ENCODE measurements at regions not wholly inside any gene's neighbourhood (a gene's known extent, or its start where the extent isn't known, plus 50 kb on each side); places are given as distances from the start of the nearest gene placed in this dataset.

DNA sequence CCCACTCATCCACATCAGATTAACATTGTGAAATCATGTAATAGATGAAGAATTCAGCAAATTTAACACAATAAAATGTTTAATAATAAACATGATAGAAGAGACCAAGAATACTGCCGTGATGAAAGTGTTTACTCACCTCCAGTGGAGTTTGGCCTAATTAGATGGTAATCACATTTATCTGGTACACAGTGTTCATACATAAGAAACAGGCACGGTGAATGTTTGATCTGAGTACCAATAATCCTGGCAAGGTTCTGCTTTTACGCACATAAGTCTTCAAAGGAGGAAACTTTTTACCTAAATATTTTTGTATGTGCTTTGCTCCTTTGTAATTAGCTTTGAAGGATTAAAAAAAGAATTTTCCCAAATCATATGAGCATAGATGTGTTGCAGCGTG is 122.5 kb downstream of the IRS1 start:
- no peaks in the 10 kb centered on the region for H3K4me1 ChIP-seq (ENCODE audit: insufficient read depth)

More for the DNA sequence above, 122.5 kb downstream of the IRS1 start:
- Mint-ChIP-seq H3K4me3 (no peak overlapping the region), H3K27ac (no peak overlapping the region), H3K9me3 (no peaks in the 10 kb centered on the region; the same call in 2 of the 3 replicates), H3K36me3 (ENCODE audit: low read depth) (no peaks in the 10 kb centered on the region), H3K27me3 (ENCODE audit: insufficient read depth, low read depth, poor library complexity) (peaks cover 2% of the 10 kb centered on the region), H3K4me1 (no peaks in the 10 kb centered on the region; the same call in 2 of the 3 replicates)
- DNase-seq (ENCODE audit: low spot score) (no peak), ATAC-seq (no peak)
- H3K9me2 ChIP-seq (ENCODE audit: insufficient read depth) = 0 out of 2 replicates have a peak, but pooled peaks cover 3% of the 10 kb centered on the region
- H3F3A ChIP-seq (replicated peaks; ENCODE audit: low read depth) = no peaks in the 10 kb centered on the region
- no peak overlapping the region for H2AFZ ChIP-seq
- H3K79me2 ChIP-seq (replicated peaks; ENCODE audit: insufficient read depth) = no peaks in the 10 kb centered on the region
- H3K4me2 ChIP-seq = no peak overlapping the region
- H4K20me1 ChIP-seq (replicated peaks; ENCODE audit: insufficient read depth) = no peaks in the 10 kb centered on the region
- H3K36me3 ChIP-seq (ENCODE audit: insufficient read depth) = no peaks in the 10 kb centered on the region
- H3K27me3 ChIP-seq (ENCODE audit: insufficient read depth) = no peaks in the 10 kb centered on the region
- H3K27ac ChIP-seq (ENCODE audit: low read depth) = no peak overlapping the region
- TF ChIP-seq POLR2AphosphoS5 (IDR thresholded peaks at IDR 0.05; ENCODE audit: low read depth) = no peak
- TF ChIP-seq, protein P1, sequence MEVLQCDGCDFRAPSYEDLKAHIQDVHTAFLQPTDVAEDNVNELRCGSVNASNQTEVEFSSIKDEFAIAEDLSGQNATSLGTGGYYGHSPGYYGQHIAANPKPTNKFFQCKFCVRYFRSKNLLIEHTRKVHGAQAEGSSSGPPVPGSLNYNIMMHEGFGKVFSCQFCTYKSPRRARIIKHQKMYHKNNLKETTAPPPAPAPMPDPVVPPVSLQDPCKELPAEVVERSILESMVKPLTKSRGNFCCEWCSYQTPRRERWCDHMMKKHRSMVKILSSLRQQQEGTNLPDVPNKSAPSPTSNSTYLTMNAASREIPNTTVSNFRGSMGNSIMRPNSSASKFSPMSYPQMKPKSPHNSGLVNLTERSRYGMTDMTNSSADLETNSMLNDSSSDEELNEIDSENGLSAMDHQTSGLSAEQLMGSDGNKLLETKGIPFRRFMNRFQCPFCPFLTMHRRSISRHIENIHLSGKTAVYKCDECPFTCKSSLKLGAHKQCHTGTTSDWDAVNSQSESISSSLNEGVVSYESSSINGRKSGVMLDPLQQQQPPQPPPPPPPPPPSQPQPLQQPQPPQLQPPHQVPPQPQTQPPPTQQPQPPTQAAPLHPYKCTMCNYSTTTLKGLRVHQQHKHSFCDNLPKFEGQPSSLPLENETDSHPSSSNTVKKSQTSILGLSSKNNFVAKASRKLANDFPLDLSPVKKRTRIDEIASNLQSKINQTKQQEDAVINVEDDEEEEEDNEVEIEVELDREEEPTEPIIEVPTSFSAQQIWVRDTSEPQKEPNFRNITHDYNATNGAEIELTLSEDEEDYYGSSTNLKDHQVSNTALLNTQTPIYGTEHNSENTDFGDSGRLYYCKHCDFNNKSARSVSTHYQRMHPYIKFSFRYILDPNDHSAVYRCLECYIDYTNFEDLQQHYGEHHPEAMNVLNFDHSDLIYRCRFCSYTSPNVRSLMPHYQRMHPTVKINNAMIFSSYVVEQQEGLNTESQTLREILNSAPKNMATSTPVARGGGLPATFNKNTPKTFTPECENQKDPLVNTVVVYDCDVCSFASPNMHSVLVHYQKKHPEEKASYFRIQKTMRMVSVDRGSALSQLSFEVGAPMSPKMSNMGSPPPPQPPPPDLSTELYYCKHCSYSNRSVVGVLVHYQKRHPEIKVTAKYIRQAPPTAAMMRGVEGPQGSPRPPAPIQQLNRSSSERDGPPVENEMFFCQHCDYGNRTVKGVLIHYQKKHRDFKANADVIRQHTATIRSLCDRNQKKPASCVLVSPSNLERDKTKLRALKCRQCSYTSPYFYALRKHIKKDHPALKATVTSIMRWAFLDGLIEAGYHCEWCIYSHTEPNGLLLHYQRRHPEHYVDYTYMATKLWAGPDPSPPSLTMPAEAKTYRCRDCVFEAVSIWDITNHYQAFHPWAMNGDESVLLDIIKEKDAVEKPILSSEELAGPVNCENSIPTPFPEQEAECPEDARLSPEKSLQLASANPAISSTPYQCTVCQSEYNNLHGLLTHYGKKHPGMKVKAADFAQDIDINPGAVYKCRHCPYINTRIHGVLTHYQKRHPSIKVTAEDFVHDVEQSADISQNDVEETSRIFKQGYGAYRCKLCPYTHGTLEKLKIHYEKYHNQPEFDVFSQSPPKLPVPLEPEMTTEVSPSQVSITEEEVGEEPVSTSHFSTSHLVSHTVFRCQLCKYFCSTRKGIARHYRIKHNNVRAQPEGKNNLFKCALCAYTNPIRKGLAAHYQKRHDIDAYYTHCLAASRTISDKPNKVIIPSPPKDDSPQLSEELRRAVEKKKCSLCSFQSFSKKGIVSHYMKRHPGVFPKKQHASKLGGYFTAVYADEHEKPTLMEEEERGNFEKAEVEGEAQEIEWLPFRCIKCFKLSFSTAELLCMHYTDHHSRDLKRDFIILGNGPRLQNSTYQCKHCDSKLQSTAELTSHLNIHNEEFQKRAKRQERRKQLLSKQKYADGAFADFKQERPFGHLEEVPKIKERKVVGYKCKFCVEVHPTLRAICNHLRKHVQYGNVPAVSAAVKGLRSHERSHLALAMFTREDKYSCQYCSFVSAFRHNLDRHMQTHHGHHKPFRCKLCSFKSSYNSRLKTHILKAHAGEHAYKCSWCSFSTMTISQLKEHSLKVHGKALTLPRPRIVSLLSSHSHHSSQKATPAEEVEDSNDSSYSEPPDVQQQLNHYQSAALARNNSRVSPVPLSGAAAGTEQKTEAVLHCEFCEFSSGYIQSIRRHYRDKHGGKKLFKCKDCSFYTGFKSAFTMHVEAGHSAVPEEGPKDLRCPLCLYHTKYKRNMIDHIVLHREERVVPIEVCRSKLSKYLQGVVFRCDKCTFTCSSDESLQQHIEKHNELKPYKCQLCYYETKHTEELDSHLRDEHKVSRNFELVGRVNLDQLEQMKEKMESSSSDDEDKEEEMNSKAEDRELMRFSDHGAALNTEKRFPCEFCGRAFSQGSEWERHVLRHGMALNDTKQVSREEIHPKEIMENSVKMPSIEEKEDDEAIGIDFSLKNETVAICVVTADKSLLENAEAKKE (CRISPR knock-in tag; IDR thresholded peaks at IDR 0.05) = no peak
- no peak for TF ChIP-seq CREB1 (CRISPR knock-in tag; IDR thresholded peaks at IDR 0.05; ENCODE audit: low read depth)
- TF ChIP-seq STAT1 (IDR thresholded peaks at IDR 0.05; ENCODE audit: unreplicated experiment) = no peak
- no peak for TF ChIP-seq JUNB (IDR thresholded peaks at IDR 0.05; ENCODE audit: unreplicated experiment)
- TF ChIP-seq, protein P2, sequence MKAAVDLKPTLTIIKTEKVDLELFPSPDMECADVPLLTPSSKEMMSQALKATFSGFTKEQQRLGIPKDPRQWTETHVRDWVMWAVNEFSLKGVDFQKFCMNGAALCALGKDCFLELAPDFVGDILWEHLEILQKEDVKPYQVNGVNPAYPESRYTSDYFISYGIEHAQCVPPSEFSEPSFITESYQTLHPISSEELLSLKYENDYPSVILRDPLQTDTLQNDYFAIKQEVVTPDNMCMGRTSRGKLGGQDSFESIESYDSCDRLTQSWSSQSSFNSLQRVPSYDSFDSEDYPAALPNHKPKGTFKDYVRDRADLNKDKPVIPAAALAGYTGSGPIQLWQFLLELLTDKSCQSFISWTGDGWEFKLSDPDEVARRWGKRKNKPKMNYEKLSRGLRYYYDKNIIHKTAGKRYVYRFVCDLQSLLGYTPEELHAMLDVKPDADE (IDR thresholded peaks at IDR 0.05) = no peak
- no peak for TF ChIP-seq ZNF331 (CRISPR knock-in tag; IDR thresholded peaks at IDR 0.05; ENCODE audit: low read depth)
- TF ChIP-seq, protein P3, sequence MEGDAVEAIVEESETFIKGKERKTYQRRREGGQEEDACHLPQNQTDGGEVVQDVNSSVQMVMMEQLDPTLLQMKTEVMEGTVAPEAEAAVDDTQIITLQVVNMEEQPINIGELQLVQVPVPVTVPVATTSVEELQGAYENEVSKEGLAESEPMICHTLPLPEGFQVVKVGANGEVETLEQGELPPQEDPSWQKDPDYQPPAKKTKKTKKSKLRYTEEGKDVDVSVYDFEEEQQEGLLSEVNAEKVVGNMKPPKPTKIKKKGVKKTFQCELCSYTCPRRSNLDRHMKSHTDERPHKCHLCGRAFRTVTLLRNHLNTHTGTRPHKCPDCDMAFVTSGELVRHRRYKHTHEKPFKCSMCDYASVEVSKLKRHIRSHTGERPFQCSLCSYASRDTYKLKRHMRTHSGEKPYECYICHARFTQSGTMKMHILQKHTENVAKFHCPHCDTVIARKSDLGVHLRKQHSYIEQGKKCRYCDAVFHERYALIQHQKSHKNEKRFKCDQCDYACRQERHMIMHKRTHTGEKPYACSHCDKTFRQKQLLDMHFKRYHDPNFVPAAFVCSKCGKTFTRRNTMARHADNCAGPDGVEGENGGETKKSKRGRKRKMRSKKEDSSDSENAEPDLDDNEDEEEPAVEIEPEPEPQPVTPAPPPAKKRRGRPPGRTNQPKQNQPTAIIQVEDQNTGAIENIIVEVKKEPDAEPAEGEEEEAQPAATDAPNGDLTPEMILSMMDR (conservative IDR thresholded peaks at IDR 0.05; ENCODE audit: low read depth in 2 of 2) = no peak
- TF ChIP-seq EZH2 (IDR thresholded peaks at IDR 0.05; ENCODE audit: low read depth, unreplicated experiment) = no peak
- no peak for TF ChIP-seq NANOG (IDR thresholded peaks at IDR 0.05; ENCODE audit: borderline replicate concordance)
- TF ChIP-seq, protein P4, sequence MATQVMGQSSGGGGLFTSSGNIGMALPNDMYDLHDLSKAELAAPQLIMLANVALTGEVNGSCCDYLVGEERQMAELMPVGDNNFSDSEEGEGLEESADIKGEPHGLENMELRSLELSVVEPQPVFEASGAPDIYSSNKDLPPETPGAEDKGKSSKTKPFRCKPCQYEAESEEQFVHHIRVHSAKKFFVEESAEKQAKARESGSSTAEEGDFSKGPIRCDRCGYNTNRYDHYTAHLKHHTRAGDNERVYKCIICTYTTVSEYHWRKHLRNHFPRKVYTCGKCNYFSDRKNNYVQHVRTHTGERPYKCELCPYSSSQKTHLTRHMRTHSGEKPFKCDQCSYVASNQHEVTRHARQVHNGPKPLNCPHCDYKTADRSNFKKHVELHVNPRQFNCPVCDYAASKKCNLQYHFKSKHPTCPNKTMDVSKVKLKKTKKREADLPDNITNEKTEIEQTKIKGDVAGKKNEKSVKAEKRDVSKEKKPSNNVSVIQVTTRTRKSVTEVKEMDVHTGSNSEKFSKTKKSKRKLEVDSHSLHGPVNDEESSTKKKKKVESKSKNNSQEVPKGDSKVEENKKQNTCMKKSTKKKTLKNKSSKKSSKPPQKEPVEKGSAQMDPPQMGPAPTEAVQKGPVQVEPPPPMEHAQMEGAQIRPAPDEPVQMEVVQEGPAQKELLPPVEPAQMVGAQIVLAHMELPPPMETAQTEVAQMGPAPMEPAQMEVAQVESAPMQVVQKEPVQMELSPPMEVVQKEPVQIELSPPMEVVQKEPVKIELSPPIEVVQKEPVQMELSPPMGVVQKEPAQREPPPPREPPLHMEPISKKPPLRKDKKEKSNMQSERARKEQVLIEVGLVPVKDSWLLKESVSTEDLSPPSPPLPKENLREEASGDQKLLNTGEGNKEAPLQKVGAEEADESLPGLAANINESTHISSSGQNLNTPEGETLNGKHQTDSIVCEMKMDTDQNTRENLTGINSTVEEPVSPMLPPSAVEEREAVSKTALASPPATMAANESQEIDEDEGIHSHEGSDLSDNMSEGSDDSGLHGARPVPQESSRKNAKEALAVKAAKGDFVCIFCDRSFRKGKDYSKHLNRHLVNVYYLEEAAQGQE (IDR thresholded peaks at IDR 0.05; ENCODE audit: unreplicated experiment) = no peak
- TF ChIP-seq ZNF114 (CRISPR knock-in tag; IDR thresholded peaks at IDR 0.05) = no peak
- TF ChIP-seq EZH2phosphoT487 (IDR thresholded peaks at IDR 0.05; ENCODE audit: unreplicated experiment) = no peak
- H3K4me3 ChIP-seq = no peak overlapping the region
